Kidney (tissue), 13 donors: ENCODE measurements at regions not wholly inside any gene's neighbourhood (a gene's known extent, or its start where the extent isn't known, plus 50 kb on each side); places are given as distances from the start of the nearest gene placed in this dataset.
A peak's percentile ranks its signal among the peaks of the same experiment; 100 is the strongest.

ENCODE experiments used
- DNase-seq, 5 donors: peaks; one replicate each; pipeline ENCODE4 v3.0.0-alpha.2; 2013 to 2020
- FAIRE-seq: peaks from 2 replicates; lab custom pipeline; 2012; peaks lifted over from hg19 to GRCh38; lab: Jason Lieb, UNC
- H3K27ac ChIP-seq, 2 donors: one replicate each; pipeline ENCODE4 v1.7.0; 2013; ENCODE audit warnings: low read depth in 2 of 2, low read length in 2 of 2, inconsistent platforms in 1 of 2
- H3K27me3 ChIP-seq: one replicate; pipeline ENCODE4 v1.7.1; 2013; ENCODE audit warnings: low read length, inconsistent platforms; ENCODE audit not compliant: control insufficient read depth, insufficient read depth
- H3K36me3 ChIP-seq, 3 donors: one replicate each; pipeline versions ENCODE4 v1.7.0 to v1.7.1; 2013; ENCODE audit warnings: low read length in 3 of 3, control low read depth in 1 of 3, inconsistent platforms in 1 of 3; ENCODE audit not compliant: insufficient read depth in 3 of 3, control insufficient read depth in 2 of 3
- H3K4me1 ChIP-seq, 3 donors: one replicate each; pipeline versions ENCODE4 v1.7.0 to v1.7.1; 2013; ENCODE audit warnings: low read length in 3 of 3, inconsistent platforms in 1 of 3, low read depth in 1 of 3; ENCODE audit not compliant: control insufficient read depth in 2 of 3, insufficient read depth in 2 of 3
- H3K4me3 ChIP-seq, 3 donors: one replicate each; pipeline versions ENCODE4 v1.7.0 to v1.8.1; 2013; ENCODE audit warnings: low read length in 3 of 3, control low read depth in 1 of 3, inconsistent platforms in 1 of 3
- H3K9ac ChIP-seq, 3 donors: one replicate each; pipeline versions ENCODE4 v1.7.0 to v1.7.1; 2013; ENCODE audit warnings: low read length in 3 of 3, control low read depth in 1 of 3, inconsistent platforms in 1 of 3
- H3K9me3 ChIP-seq, 3 donors: one replicate each; pipeline versions ENCODE4 v1.7.0 to v1.7.1; 2013; ENCODE audit warnings: low read length in 3 of 3, control low read depth in 1 of 3, inconsistent platforms in 1 of 3; ENCODE audit not compliant: control insufficient read depth in 2 of 3, insufficient read depth in 1 of 3
- CTCF ChIP-seq: IDR thresholded peaks from 3 replicates; pipeline ENCODE4 v1.5.1; 2012; ENCODE audit warnings: mild to moderate bottlenecking, moderate library complexity, borderline replicate concordance; ENCODE audit not compliant: insufficient read depth; ENCODE audit errors: extremely low read depth
- intact Hi-C: fragments of 100-400 bp; cut with DNase I; formaldehyde crosslinking; loops from one replicate; pipeline ENCODE4 v1.11.1; 2022
- donor health status: control.
- donor health status: control.
- donor health status: control.
- donor health status: control.
- donor health status: control.
- donor health status: DM: yes; HTN: yes; CAD: no.
- donor health status: Normal renal cell carcinoma (clear cell type).

- no peak for FAIRE-seq
- Histone ChIP-seq H3K9ac (no peak overlapping the region), H3K27ac (no peak overlapping the region), H3K36me3 (no peaks in the 10 kb centered on the region), H3K9me3 (no peaks in the 10 kb centered on the region), H3K4me1 (peaks cover 0 to 6% (median 0%) of the 10 kb centered on the region in 3 donors), H3K4me3 (no peak overlapping the region), H3K27me3 (no peaks in the 10 kb centered on the region)
- no peak for TF ChIP-seq CTCF
- intact Hi-C loops = no loop called here
- no peak for DNase-seq
Observed at GRCh38 chr10:59020502-59020901, 155.9 kb upstream of the PHYHIPL start.

DNA sequence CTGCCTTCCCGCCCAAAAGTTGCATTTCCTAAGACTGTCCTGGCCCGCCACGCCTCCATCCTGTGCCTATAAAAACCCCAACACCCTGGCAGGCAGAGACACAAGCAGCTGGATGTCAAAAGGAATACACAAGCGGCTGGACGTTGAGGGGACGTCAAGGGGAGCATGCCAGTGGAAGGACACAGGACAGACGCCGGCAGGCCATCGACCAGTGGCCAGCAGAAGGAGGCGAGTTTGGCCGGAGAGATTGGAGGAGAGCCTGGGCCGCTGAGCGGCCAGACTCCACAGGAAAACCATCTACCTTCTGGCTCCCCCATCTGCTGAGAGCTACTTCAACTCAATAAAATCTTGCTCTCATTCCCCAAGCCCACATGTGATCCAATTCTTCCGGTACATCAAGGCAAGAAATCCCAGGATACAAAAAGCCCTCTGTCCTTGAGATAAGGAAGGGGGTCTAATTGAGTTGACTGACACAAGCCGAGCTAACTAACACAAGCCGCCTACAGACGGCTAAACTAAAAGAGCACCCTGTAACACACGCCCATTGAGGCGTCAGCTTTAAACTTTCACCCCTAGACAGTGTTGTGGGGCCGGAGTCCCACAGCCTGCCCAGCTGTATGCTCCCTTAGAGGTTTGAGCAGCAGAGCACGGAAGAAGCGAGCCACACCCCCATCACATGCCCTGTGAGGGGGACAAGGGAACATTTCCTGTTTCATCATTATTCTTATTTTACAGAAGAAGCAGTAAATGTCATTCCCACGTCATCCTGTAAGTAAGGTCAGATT is 150.3 kb upstream of the PHYHIPL start:
- H3K27ac ChIP-seq = no peak overlapping the region
- no peak overlapping the region for H3K9ac ChIP-seq
- FAIRE-seq = no peak
- H3K36me3 ChIP-seq = no peaks in the 10 kb centered on the region
- TF ChIP-seq CTCF = no peak
- no peaks in the 10 kb centered on the region for H3K9me3 ChIP-seq
- DNase-seq = peak in 2 of 5 donors; percentile 27 to 63
- H3K4me1 ChIP-seq = no peaks in the 10 kb centered on the region
- intact Hi-C loops = no loop called here
- no peaks in the 10 kb centered on the region for H3K27me3 ChIP-seq
- H3K4me3 ChIP-seq = no peak overlapping the region

- H3K27me3 ChIP-seq = no peaks in the 10 kb centered on the region
- H3K4me1 ChIP-seq = no peaks in the 10 kb centered on the region
- no peak for TF ChIP-seq CTCF
- no peak overlapping the region for H3K9ac ChIP-seq
- H3K27ac ChIP-seq = no peak overlapping the region
- FAIRE-seq (no peak), DNase-seq (no peak)
- intact Hi-C loops = no loop called here
- H3K36me3 ChIP-seq = no peaks in the 10 kb centered on the region
- no peaks in the 10 kb centered on the region for H3K9me3 ChIP-seq
- H3K4me3 ChIP-seq = no peak overlapping the region
Observed at GRCh38 chr10:59027975-59028655, 148.3 kb upstream of the PHYHIPL start.
